ENCODE measurements at regions not wholly inside any gene's neighbourhood (a gene's known extent, or its start where the extent isn't known, plus 50 kb on each side); places are given as distances from the start of the nearest gene placed in this dataset.

DNA sequence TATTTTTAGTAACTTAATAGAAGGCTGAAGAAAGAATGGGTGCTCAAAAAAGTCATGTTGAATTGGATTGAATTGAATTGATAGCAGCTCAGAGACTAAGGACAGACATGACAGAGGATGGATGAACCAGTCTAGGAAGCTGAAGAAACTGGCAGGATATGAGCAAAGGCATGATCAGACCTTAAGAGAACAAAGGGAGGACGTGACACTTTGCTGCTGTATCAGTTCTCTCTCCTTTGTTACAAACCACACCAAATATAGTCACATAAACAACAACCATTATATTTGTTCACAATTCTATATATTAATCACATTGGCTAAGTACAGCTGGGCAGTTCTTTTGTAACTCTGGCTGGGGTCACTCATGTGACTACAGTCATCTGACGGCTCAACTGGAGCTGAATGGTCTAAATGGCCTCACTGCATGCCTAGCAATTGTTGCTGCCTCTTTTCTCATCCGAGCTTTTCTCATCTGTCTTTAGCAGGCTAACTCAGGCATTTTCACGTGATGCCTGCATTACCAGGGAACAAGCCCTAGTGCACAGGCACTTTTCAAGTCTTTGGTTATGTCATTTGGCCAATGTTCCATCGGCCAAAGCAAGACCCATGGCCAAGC, 355.0 kb downstream of the ETNK1 start:
- TF ChIP-seq, protein P1, sequence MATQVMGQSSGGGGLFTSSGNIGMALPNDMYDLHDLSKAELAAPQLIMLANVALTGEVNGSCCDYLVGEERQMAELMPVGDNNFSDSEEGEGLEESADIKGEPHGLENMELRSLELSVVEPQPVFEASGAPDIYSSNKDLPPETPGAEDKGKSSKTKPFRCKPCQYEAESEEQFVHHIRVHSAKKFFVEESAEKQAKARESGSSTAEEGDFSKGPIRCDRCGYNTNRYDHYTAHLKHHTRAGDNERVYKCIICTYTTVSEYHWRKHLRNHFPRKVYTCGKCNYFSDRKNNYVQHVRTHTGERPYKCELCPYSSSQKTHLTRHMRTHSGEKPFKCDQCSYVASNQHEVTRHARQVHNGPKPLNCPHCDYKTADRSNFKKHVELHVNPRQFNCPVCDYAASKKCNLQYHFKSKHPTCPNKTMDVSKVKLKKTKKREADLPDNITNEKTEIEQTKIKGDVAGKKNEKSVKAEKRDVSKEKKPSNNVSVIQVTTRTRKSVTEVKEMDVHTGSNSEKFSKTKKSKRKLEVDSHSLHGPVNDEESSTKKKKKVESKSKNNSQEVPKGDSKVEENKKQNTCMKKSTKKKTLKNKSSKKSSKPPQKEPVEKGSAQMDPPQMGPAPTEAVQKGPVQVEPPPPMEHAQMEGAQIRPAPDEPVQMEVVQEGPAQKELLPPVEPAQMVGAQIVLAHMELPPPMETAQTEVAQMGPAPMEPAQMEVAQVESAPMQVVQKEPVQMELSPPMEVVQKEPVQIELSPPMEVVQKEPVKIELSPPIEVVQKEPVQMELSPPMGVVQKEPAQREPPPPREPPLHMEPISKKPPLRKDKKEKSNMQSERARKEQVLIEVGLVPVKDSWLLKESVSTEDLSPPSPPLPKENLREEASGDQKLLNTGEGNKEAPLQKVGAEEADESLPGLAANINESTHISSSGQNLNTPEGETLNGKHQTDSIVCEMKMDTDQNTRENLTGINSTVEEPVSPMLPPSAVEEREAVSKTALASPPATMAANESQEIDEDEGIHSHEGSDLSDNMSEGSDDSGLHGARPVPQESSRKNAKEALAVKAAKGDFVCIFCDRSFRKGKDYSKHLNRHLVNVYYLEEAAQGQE (IDR thresholded peaks at IDR 0.05; ENCODE audit: borderline replicate concordance) = no peak
- no peak for TF ChIP-seq RAD21 (conservative IDR thresholded peaks at IDR 0.05)
- TF ChIP-seq, protein P2, sequence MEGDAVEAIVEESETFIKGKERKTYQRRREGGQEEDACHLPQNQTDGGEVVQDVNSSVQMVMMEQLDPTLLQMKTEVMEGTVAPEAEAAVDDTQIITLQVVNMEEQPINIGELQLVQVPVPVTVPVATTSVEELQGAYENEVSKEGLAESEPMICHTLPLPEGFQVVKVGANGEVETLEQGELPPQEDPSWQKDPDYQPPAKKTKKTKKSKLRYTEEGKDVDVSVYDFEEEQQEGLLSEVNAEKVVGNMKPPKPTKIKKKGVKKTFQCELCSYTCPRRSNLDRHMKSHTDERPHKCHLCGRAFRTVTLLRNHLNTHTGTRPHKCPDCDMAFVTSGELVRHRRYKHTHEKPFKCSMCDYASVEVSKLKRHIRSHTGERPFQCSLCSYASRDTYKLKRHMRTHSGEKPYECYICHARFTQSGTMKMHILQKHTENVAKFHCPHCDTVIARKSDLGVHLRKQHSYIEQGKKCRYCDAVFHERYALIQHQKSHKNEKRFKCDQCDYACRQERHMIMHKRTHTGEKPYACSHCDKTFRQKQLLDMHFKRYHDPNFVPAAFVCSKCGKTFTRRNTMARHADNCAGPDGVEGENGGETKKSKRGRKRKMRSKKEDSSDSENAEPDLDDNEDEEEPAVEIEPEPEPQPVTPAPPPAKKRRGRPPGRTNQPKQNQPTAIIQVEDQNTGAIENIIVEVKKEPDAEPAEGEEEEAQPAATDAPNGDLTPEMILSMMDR (IDR thresholded peaks at IDR 0.05; ENCODE audit: poor library complexity, severe bottlenecking) = no peak
- TF ChIP-seq MXI1 (conservative IDR thresholded peaks at IDR 0.05; ENCODE audit: poor library complexity, severe bottlenecking) = no peak
- TF ChIP-seq POLR2AphosphoS5 (IDR thresholded peaks at IDR 0.05) = no peak
- no peak for TF ChIP-seq EZH2 (IDR thresholded peaks at IDR 0.05; ENCODE audit: borderline replicate concordance, insufficient read depth, low read length, poor library complexity, severe bottlenecking)

All from neural cell (in vitro differentiated cells).